Stimulated activated CD4-positive, alpha-beta T cell treated with anti-CD3 and anti-CD28 coated beads, Interleukin-1b, Interleukin-23, amount 100 ng/mL, for 1 hour (primary cell): ENCODE measurements at regions not wholly inside any gene's neighbourhood (a gene's known extent, or its start where the extent isn't known, plus 50 kb on each side); places are given as distances from the start of the nearest gene placed in this dataset.

Experiments used
- DNase-seq, 2 donors: peaks; one replicate each; pipeline ENCODE4 v3.0.0-alpha.2; 2020; ENCODE audit warnings: low read depth in 2 of 2

DNA sequence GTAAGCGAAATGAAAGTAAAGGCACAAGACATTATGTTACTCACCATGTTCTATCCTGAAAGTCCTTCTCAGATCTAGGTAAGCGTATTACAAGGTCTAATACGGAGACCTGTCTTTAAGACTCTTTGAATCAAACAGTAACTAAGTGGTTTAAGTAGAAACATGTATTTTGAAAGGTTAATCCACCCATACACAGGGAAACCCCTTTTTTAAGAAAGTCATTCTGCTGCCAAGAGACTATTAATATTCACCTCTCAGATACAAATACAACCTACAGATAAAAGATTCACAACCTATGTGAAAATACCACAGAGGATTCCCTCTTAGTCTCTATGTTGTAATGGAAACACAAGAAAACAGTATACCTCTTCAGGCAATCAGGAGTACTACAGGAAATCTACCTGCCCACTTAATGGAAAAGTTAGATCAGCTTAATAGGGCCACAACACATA, 63.2 kb upstream of the TNIP3 start:
- no peak for DNase-seq

DNA sequence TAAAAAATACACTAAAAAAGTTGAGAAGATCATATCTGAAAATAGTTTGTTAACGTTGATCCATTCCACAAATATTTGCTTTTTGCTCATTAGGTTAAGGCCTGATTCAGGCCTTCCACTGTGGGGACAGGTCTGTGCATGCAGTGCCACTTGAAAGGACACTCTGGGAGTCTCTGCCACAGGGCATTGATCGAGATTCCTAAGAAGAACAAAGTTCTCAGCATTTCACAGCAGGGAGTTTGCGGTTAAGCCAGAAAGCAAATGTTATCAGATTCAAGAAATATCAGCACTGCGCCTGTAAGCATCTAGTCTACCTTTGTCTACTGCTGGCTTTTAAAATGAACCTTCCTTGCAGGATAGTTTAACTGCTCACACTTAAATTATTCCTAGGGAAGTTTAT, 62.2 kb upstream of the TNIP3 start:
- DNase-seq = no peak

DNA sequence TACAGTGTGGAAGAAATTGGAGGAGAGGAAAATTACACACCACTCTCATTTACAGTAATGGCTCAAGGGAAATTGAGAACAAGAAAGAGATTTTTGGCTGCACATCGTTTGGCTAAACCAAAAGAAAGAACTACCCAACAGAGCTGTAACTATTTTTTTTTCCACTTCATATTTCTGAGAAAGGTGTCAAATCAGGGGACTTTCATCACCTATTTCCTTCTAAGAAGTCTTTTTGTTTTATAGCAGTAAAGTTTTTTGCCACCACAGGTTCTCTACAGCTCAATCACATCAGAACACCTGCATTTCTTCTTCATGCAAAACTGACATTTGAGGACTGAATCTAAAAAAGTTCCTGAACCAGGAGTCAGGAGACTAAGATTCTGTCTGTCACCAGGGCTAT, 57.5 kb upstream of the TNIP3 start:
- DNase-seq = no peak

DNA sequence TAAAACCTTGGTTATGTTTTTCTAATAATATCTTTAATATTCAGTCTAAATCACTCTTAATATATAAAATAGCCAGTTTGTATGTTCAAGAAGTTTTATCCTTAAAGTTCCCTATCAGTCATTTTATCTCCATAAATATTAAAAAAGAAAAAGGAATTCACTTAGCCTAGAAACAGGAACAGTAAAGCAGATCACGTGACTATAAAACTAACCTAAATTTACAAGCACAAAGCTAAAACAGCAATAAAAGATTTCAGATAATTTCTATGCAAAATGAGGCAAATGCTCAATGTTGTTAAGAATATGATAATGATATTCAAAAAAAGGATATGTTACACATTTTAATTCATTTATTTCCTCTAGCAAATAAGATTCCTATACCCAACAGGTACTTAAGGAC, 57.1 kb upstream of the TNIP3 start:
- no peak for DNase-seq

DNA sequence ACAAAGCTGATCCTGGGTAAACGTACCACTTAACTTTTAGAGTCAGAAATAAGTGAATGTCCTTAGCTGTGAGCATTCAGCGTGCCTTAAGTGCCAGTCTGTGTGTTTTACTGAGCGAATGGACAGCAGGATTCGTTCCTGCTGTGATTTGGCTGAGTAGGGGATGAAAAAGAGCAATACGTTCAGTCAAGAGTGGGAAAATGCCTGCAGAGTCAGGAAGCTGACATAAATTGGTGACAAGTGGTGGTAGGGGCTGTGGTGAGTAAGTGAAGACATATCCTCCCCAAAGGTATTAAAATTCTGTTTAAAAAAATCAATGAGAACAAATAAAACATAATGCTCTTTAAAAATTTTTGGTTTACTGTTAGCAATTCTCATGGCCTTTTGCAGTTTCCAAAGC, 56.6 kb upstream of the TNIP3 start:
- DNase-seq = no peak

DNA sequence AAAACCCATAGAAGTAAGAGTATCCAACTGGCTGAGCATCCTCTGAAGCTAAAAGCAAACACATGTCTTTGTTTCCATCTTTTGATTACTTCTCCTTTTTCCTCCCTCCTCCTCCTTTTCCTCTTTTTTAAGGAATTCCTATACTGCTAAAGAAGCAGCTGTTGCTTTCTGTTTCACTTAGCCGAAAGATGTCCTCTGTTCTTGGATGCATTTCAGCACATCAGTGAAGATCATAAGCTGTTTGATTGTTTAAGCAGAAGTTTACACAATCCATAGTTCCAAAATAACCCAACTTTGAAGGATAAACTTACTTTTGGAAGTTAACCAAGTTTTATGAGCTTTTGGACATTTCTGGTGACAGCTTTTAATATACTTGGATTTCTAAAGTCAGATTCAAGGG, 55.1 kb upstream of the TNIP3 start:
- no peak for DNase-seq

DNA sequence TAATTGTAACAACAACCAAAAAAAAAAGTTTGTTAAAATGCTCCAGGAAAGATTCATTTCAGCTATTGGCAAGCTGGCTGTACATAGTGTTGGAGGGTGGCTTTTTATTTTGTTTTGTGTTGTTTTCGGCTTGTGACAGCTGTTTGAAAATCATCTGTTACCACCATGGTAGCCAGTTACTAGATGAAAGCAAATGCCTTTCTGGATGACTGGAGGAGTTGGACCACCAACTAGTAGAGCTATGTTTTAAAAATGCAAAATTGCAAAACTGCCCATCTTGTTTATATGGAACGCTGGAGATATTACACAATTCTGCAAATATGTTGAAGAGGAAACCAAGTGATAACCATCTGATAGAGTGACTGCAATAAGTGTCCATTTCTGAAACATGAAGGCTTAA, 53.2 kb upstream of the TNIP3 start:
- DNase-seq = no peak

DNA sequence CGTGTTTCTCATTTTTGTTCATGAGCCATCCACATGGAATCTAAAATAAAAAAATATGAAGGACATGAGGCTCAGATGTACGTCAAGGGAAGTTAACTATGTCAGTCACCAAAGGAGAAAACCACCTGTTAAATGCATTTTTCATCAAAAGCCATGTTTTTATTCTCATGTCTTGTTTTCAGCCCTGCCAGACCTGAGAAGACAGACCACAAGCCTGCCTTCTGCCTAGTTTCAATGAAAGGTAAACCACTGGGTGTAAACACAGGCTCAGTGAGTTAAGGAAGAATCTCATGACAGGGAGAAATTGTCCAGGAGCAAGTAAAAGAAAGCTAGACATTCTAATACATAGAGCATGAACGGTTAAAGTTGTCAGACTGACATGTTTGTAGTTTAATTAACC, 52.3 kb upstream of the TNIP3 start:
- DNase-seq = no peak

DNA sequence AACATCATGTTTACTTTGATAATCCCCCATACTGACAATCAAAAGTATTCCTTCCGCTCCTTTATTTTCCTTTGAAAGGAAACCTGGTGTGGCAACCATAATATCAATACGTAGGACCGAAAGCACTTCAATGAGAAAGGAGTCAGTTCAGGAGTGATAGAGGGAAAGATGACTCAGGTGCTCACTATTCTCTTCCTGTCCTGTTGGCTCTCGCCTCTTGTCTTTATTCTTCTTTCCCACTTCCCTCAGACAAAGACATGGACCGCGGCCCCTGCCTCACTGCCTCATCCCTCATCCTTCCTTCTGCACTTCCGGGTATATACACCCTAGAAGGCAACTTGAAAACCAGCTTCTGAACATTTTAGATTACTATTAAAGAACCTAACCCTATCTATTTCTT, 49.8 kb upstream of the TNIP3 start:
- no peak for DNase-seq
